T-helper 17 cell (primary cell): ENCODE measurements at regions not wholly inside any gene's neighbourhood (a gene's known extent, or its start where the extent isn't known, plus 50 kb on each side); places are given as distances from the start of the nearest gene placed in this dataset.
"Not testable (repeated sequence)": the region's sequence is repeated elsewhere in the genome, so short reads cannot be mapped to it uniquely, and the experiment has no call there.

Experiments
- ATAC-seq: fragments of 150-1000 bp; cut with Tn5 transposase; 2 replicates; pipeline ENCODE4 v1.10.0; 2021; ENCODE audit warnings: mild to moderate bottlenecking, moderate library complexity
- DNase-seq, 3 donors: peaks; one replicate each; pipeline versions ENCODE4 v3.0.0 to v3.0.0-alpha.2; 2020 to 2021
- H3K9me3 ChIP-seq: one replicate; pipeline ENCODE4 v1.7.0; 2013; ENCODE audit warnings: low read length, mild to moderate bottlenecking; ENCODE audit not compliant: control insufficient read depth, poor library complexity, severe bottlenecking
- H3K27ac Mint-ChIP-seq: one replicate; pipeline ENCODE4 v1.8.0; 2022; ENCODE audit warnings: mild to moderate bottlenecking, moderate library complexity, mixed read lengths
- H3K27me3 Mint-ChIP-seq: one replicate; pipeline ENCODE4 v1.8.0; 2022; ENCODE audit warnings: mixed read lengths
- H3K36me3 Mint-ChIP-seq: one replicate; pipeline ENCODE4 v1.8.0; 2022; ENCODE audit warnings: low read depth, mixed read lengths
- H3K4me1 Mint-ChIP-seq: one replicate; pipeline ENCODE4 v1.8.0; 2022; ENCODE audit warnings: mild to moderate bottlenecking, mixed read lengths
- H3K4me3 Mint-ChIP-seq: one replicate; pipeline ENCODE4 v1.8.0; 2022; ENCODE audit warnings: mild to moderate bottlenecking, moderate library complexity, mixed read lengths

DNA sequence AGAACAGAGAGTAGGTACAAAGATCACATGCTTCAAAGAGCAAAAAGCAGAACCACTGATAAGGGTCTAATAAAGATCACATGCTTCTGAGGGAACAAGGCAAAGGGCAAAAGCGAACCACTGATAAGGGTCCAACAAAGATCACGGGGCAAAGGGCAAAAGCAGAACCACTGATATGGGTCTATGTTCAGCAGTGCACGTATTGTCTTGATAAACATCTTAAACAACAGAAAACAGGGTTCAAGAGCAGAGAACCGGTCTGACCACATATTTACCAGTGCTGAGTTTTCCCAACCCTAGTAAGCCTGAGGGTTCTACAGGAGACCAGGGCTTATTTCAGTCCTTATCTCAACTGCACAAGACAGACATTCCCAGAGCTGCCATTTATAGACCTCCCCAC lies 362.7 kb upstream of the ATXN7L3B start:
- H3K27ac Mint-ChIP-seq, H3K4me3 Mint-ChIP-seq, H3K27me3 Mint-ChIP-seq, DNase-seq, ATAC-seq, H3K4me1 Mint-ChIP-seq, H3K36me3 Mint-ChIP-seq, H3K9me3 ChIP-seq: not testable (repeated sequence)

- no peak for ATAC-seq
- DNase-seq = no peak
- no peaks in the 10 kb centered on the region for H3K9me3 ChIP-seq
- H3K4me1 Mint-ChIP-seq = no peaks in the 10 kb centered on the region
- no peak overlapping the region for H3K4me3 Mint-ChIP-seq
- H3K27ac Mint-ChIP-seq = no peak overlapping the region
- no peaks in the 10 kb centered on the region for H3K36me3 Mint-ChIP-seq
- no peaks in the 10 kb centered on the region for H3K27me3 Mint-ChIP-seq
Observed at GRCh38 chr12:74185360-74185759, 352.3 kb upstream of the ATXN7L3B start.

- Mint-ChIP-seq H3K36me3 (no peaks in the 10 kb centered on the region), H3K27ac (no peak overlapping the region), H3K27me3 (no peaks in the 10 kb centered on the region), H3K4me3 (no peak overlapping the region), H3K4me1 (no peaks in the 10 kb centered on the region)
- H3K9me3 ChIP-seq = no peaks in the 10 kb centered on the region
- DNase-seq = no peak
- ATAC-seq = no peak
Observed at GRCh38 chr12:74193191-74193590, 344.4 kb upstream of the ATXN7L3B start.

DNA sequence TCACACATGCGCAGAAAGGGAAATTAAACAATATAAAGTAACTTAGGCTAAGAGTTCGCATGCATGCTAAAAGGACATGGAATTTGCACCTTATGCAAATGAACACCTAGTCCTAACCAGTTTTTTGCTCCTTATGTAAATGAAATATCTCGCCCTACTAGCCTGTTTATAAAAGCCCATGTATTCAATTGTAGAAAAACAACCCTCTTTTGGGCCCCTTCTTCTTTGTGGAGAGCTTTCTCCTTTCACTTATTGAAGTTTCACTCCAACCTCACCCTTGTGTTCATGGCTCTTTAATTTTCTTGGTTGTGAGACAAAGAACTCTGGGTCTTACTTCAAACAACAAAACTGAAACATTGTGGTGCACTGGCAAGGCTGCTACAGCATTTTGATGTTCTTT lies 333.4 kb upstream of the ATXN7L3B start:
- Mint-ChIP-seq H3K4me1 (no peaks in the 10 kb centered on the region), H3K4me3 (no peak overlapping the region), H3K36me3 (no peaks in the 10 kb centered on the region), H3K27me3 (no peaks in the 10 kb centered on the region), H3K27ac (no peak overlapping the region)
- DNase-seq (no peak), ATAC-seq (no peak)
- H3K9me3 ChIP-seq = no peaks in the 10 kb centered on the region

DNA sequence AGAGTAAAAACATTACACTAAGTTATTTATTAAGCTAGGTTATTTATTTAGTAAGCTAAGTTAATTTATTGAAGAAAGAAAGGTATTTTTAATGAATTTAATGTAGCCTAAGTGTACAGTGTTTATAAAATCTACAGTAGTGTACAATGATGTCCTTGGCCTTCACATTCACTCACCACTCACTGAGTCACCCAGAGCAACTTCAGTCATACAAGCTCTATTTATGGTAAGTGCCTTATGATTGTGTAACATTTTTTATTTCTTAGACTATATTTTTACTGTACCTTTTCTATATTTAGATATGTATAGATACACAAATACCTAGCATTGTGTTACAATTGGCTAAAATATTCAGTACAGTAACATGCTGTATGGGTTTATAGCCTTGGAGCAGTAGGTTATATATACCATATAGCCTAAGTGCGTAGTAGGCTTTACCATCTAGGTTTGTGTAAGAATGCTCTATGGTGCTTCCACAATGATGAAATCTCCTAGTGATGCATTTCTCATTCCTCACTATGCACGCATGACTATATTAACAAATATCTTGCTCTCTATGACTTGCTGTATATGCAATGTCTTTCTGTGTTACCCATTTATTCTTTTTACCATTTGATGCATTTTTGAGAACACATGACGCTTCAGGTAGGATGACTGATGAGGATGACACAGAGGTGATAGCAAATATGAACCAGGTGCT lies 309.6 kb upstream of the ATXN7L3B start:
- no peaks in the 10 kb centered on the region for H3K27me3 Mint-ChIP-seq
- H3K27ac Mint-ChIP-seq = no peak overlapping the region
- no peaks in the 10 kb centered on the region for H3K4me1 Mint-ChIP-seq
- no peak for DNase-seq
- no peaks in the 10 kb centered on the region for H3K36me3 Mint-ChIP-seq
- no peak overlapping the region for H3K4me3 Mint-ChIP-seq
- ATAC-seq = no peak
- H3K9me3 ChIP-seq = no peaks in the 10 kb centered on the region

DNA sequence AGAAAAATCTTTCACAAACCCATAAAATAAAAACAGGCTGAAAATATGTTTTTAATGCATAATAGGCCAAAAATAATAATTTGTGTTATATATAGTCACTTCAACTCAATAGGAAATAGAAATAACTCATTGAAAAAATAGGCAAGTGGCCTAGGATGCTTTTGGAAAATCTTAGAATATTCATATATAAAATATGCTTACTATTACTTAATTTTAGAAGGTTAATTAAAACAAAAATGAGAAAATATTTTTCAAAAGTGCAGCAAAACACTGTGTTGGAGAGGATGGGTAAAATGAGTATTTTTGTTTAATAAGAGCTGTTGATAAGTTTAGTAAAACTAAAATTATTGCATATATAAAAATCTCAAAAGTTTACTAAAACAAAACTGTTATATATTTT lies 308.0 kb upstream of the ATXN7L3B start:
- H3K27me3 Mint-ChIP-seq = no peaks in the 10 kb centered on the region
- no peak for ATAC-seq
- H3K27ac Mint-ChIP-seq = no peak overlapping the region
- H3K4me3 Mint-ChIP-seq = no peak overlapping the region
- no peaks in the 10 kb centered on the region for H3K36me3 Mint-ChIP-seq
- DNase-seq = no peak
- no peaks in the 10 kb centered on the region for H3K4me1 Mint-ChIP-seq
- no peaks in the 10 kb centered on the region for H3K9me3 ChIP-seq

GRCh38 chr12:74235342-74235741 lies 302.3 kb upstream of the ATXN7L3B start:
- DNase-seq (no peak), ATAC-seq (no peak)
- Mint-ChIP-seq H3K27me3 (no peaks in the 10 kb centered on the region), H3K27ac (no peak overlapping the region), H3K4me3 (no peak overlapping the region), H3K4me1 (no peaks in the 10 kb centered on the region), H3K36me3 (no peaks in the 10 kb centered on the region)
- no peaks in the 10 kb centered on the region for H3K9me3 ChIP-seq

DNA sequence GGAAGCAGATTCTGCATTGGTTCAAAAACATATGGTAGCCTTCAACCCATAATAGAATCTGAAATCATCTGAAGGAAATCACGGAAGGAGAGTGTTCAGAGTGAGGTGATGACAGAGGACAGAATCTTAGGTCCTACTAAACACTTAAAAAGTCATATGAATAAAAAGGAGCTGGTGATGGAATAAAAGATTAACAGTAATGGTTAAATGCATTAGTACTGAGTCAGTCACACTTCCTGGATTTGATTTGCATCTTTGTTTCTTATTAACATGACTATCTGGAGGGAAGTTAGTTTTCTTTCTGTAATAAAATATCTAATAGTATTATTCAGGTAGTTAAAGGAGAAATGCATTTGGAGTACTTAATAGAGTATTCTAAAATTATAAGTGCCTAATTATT lies 296.3 kb upstream of the ATXN7L3B start:
- ATAC-seq (no peak), DNase-seq (no peak)
- Mint-ChIP-seq H3K27ac (no peak overlapping the region), H3K4me3 (no peak overlapping the region), H3K4me1 (no peaks in the 10 kb centered on the region), H3K27me3 (no peaks in the 10 kb centered on the region), H3K36me3 (no peaks in the 10 kb centered on the region)
- H3K9me3 ChIP-seq = no peaks in the 10 kb centered on the region

GRCh38 chr12:74242088-74242487 lies 295.5 kb upstream of the ATXN7L3B start:
- Mint-ChIP-seq H3K36me3 (no peaks in the 10 kb centered on the region), H3K4me1 (no peaks in the 10 kb centered on the region), H3K27ac (no peak overlapping the region), H3K27me3 (no peaks in the 10 kb centered on the region), H3K4me3 (no peak overlapping the region)
- no peak for ATAC-seq
- DNase-seq = no peak
- H3K9me3 ChIP-seq = no peaks in the 10 kb centered on the region

DNA sequence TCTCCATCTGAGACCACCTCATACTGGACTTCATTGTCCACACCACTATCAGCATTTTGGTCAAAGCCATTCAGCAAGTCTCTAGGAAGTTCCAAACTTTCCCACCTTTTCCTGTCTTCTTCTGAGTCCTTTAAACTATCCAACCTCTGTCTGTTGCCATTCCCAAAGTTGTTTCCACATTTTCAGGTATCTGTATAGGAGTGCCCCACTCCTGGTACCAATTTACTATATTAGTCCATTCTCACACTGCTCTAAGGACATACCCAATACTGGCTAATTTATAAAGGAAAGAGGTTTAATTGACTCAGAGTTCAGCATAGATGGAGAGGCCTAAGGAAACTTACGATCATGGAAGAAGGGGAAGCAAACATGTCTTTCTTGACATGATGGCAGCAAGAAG lies 292.2 kb upstream of the ATXN7L3B start:
- Mint-ChIP-seq H3K27ac (no peak overlapping the region), H3K4me1 (no peaks in the 10 kb centered on the region), H3K27me3 (no peaks in the 10 kb centered on the region), H3K4me3 (no peak overlapping the region), H3K36me3 (no peaks in the 10 kb centered on the region)
- DNase-seq (no peak), ATAC-seq (no peak)
- no peaks in the 10 kb centered on the region for H3K9me3 ChIP-seq

- DNase-seq (no peak), ATAC-seq (no peak)
- Mint-ChIP-seq H3K36me3 (no peaks in the 10 kb centered on the region), H3K27me3 (no peaks in the 10 kb centered on the region), H3K4me1 (no peaks in the 10 kb centered on the region), H3K4me3 (no peak overlapping the region), H3K27ac (no peak overlapping the region)
- no peaks in the 10 kb centered on the region for H3K9me3 ChIP-seq
Observed at GRCh38 chr12:74250891-74251290, 286.7 kb upstream of the ATXN7L3B start.

GRCh38 chr12:74253826-74254225 lies 283.8 kb upstream of the ATXN7L3B start:
- H3K36me3 Mint-ChIP-seq, ATAC-seq: not testable (repeated sequence)

DNA sequence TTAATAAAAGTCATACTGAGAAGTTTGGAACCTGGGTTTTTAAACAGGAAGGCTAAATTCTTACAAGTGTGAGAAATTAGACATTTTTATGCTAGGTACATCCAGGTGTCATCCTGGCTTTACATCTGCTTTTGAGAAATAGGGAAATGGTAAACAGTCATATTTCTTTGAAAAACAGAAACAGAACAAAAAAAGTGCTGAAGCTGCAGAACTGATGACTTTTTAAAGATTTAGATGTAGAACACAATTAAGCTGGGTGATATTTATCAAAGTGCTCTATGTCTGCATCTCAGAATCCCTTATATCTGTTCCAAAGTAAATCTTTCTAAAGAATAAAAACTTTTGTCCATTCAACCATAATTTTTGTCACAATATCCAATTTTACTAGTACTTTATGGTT lies 282.9 kb upstream of the ATXN7L3B start:
- H3K9me3 ChIP-seq = no peaks in the 10 kb centered on the region
- no peaks in the 10 kb centered on the region for H3K4me1 Mint-ChIP-seq
- no peaks in the 10 kb centered on the region for H3K36me3 Mint-ChIP-seq
- H3K27ac Mint-ChIP-seq = no peak overlapping the region
- DNase-seq (no peak), ATAC-seq (no peak)
- no peaks in the 10 kb centered on the region for H3K27me3 Mint-ChIP-seq
- no peak overlapping the region for H3K4me3 Mint-ChIP-seq

More at GRCh38 chr12:74253826-74254225, 283.8 kb upstream of the ATXN7L3B start:
- not testable (repeated sequence) for DNase-seq, H3K27ac Mint-ChIP-seq, H3K27me3 Mint-ChIP-seq, H3K4me1 Mint-ChIP-seq, H3K9me3 ChIP-seq, H3K4me3 Mint-ChIP-seq

DNA sequence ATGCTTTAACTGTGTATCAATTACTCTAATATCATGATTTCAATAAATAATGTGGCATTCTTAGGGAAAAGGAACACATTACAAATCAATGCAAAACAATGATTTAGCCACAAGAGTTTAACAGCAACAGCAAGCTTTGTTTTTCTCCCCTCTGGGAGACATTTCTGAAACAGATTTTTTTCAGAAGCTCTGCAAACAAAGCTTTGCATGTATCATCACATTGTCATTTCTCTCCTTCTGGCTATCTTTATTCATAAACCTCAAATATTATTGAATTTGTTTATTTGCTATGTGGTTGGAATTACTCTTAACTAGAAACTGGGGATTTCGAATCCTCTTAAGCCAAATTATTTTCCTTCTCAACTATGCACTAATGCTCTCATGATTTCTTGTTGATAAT lies 278.4 kb upstream of the ATXN7L3B start:
- Mint-ChIP-seq H3K4me3 (no peak overlapping the region), H3K36me3 (no peaks in the 10 kb centered on the region), H3K4me1 (no peaks in the 10 kb centered on the region), H3K27me3 (no peaks in the 10 kb centered on the region), H3K27ac (no peak overlapping the region)
- DNase-seq (no peak), ATAC-seq (no peak)
- H3K9me3 ChIP-seq = no peaks in the 10 kb centered on the region
